WTC11 (cell line): ENCODE measurements at regions not wholly inside any gene's neighbourhood (a gene's known extent, or its start where the extent isn't known, plus 50 kb on each side); places are given as distances from the start of the nearest gene placed in this dataset.

Experiments used
- ATAC-seq: fragments of 200-7000 bp; cut with Tn5 transposase; 2 replicates; pipeline ENCODE4 v1.10.0; 2021; ENCODE audit warnings: mild to moderate bottlenecking, moderate library complexity
- CTCF ChIA-PET: fragments of 300-600 bp; sonication (Branson Sonifier 250); formaldehyde crosslinking; loops from one replicate; lab custom pipeline; 2021; ENCODE audit warnings: antibody characterized with exemption; lab: Charles Lee
- POLR2A ChIA-PET: fragments of 350-600 bp; sonication (Branson Sonifier 250); formaldehyde crosslinking; loops from one replicate; lab custom pipeline; 2021; ENCODE audit warnings: antibody characterized with exemption; lab: Charles Lee
- DNase-seq: peaks from one replicate; pipeline ENCODE4 v3.0.0; 2021; ENCODE audit warnings: low spot score
- H3K27ac Mint-ChIP-seq: 2 replicates; pipeline ENCODE4 v1.8.0; 2021; ENCODE audit warnings: mixed read lengths
- H3K27me3 Mint-ChIP-seq: 2 replicates; pipeline ENCODE4 v1.8.0; 2021; ENCODE audit warnings: low read depth, mild to moderate bottlenecking, moderate library complexity, mixed read lengths
- H3K36me3 Mint-ChIP-seq: 2 replicates; pipeline ENCODE4 v1.8.0; 2021; ENCODE audit warnings: mixed read lengths
- H3K4me1 Mint-ChIP-seq: 2 replicates; pipeline ENCODE4 v1.8.0; 2022; ENCODE audit warnings: mixed read lengths
- H3K4me3 Mint-ChIP-seq: 2 replicates; pipeline ENCODE4 v1.8.0; 2021; ENCODE audit warnings: mild to moderate bottlenecking, moderate library complexity, mixed read lengths
- H3K9me3 Mint-ChIP-seq: 2 replicates; pipeline ENCODE4 v1.8.0; 2021; ENCODE audit warnings: mixed read lengths
- AFF4 ChIP-seq: sonication (generic); formaldehyde crosslinking; IDR thresholded peaks from 2 replicates; pipeline ENCODE4 v1.8.1; 2023; ENCODE audit warnings: mild to moderate bottlenecking, missing genetic modification reagents, borderline replicate concordance
- ATF3 ChIP-seq: sonication (generic); formaldehyde crosslinking; conservative IDR thresholded peaks from 2 replicates; pipeline ENCODE4 v1.8.1; 2022; ENCODE audit warnings: mild to moderate bottlenecking, missing genetic modification reagents
- ATF6 ChIP-seq: sonication (generic); formaldehyde crosslinking; IDR thresholded peaks from 2 replicates; pipeline ENCODE4 v1.8.1; 2023; ENCODE audit warnings: mild to moderate bottlenecking, missing genetic modification reagents
- CDX4 ChIP-seq: fragments of 250-450 bp; sonication (Bioruptor Pico); IDR thresholded peaks from 2 replicates; pipeline ENCODE4 v1.9.0; 2021; ENCODE audit warnings: moderate library complexity, mild to moderate bottlenecking, inconsistent platforms, borderline replicate concordance
- CREB1 ChIP-seq: sonication (generic); formaldehyde crosslinking; IDR thresholded peaks from 2 replicates; pipeline ENCODE4 v1.8.0; 2023; ENCODE audit warnings: mild to moderate bottlenecking, missing genetic modification reagents
- ESRRA ChIP-seq: sonication (generic); formaldehyde crosslinking; IDR thresholded peaks from 2 replicates; pipeline ENCODE4 v1.8.1; 2022; ENCODE audit warnings: mild to moderate bottlenecking, missing genetic modification reagents, borderline replicate concordance
- FOXP4 ChIP-seq: sonication (generic); formaldehyde crosslinking; IDR thresholded peaks from 2 replicates; pipeline ENCODE4 v1.8.0; 2022; ENCODE audit warnings: mild to moderate bottlenecking, missing genetic modification reagents
- RELA ChIP-seq: sonication (generic); formaldehyde crosslinking; IDR thresholded peaks from 2 replicates; pipeline ENCODE4 v1.8.1; 2022; ENCODE audit warnings: missing genetic modification reagents, mild to moderate bottlenecking, borderline replicate concordance
- USF2 ChIP-seq: sonication (generic); formaldehyde crosslinking; IDR thresholded peaks from 2 replicates; pipeline ENCODE4 v1.8.1; 2023; ENCODE audit warnings: mild to moderate bottlenecking, missing genetic modification reagents, moderate library complexity
- ZNF219 ChIP-seq: sonication (generic); formaldehyde crosslinking; IDR thresholded peaks from 2 replicates; pipeline ENCODE4 v1.8.0; 2023; ENCODE audit warnings: missing genetic modification reagents, mild to moderate bottlenecking, borderline replicate concordance
- ZNF532 ChIP-seq: fragments of 250-450 bp; sonication (Bioruptor Pico); IDR thresholded peaks from 2 replicates; pipeline ENCODE4 v1.9.0; 2021; ENCODE audit warnings: mild to moderate bottlenecking, borderline replicate concordance

- POLR2A ChIA-PET = no interaction called here
- DNase-seq (no peak), ATAC-seq (no peak)
- no peak overlapping the region for H3K27ac Mint-ChIP-seq
- H3K27me3 Mint-ChIP-seq = no peaks in the 10 kb centered on the region; the same call in 1 of the 2 replicates
- peaks cover 4% of the 10 kb centered on the region for H3K4me1 Mint-ChIP-seq
- no peak overlapping the region for H3K4me3 Mint-ChIP-seq
- CTCF ChIA-PET = no interaction called here
- peaks cover 10% of the 10 kb centered on the region for H3K36me3 Mint-ChIP-seq
- peaks cover 42% of the 10 kb centered on the region for H3K9me3 Mint-ChIP-seq
- TF ChIP-seq ESRRA = no peak
Measured at GRCh38 chr13:82323101-82323500, 1559.2 kb downstream of the SLITRK1 start.

GRCh38 chr13:82305588-82305987, 1576.7 kb downstream of the SLITRK1 start:
- H3K36me3 Mint-ChIP-seq = no peaks in the 10 kb centered on the region; the same call in 1 of the 2 replicates
- peaks cover 21% of the 10 kb centered on the region for H3K9me3 Mint-ChIP-seq
- H3K4me1 Mint-ChIP-seq = no peaks in the 10 kb centered on the region
- ATAC-seq (no peak), DNase-seq (no peak)
- H3K27ac Mint-ChIP-seq = no peak overlapping the region
- POLR2A ChIA-PET = no interaction called here
- no peak for TF ChIP-seq USF2 (CRISPR knock-in tag)
- no peak for TF ChIP-seq ZNF219 (CRISPR knock-in tag)
- TF ChIP-seq ATF3 (CRISPR knock-in tag) = no peak
- no peak for TF ChIP-seq AFF4 (CRISPR knock-in tag)
- CTCF ChIA-PET = no interaction called here
- H3K27me3 Mint-ChIP-seq = no peaks in the 10 kb centered on the region
- H3K4me3 Mint-ChIP-seq = no peak overlapping the region

GRCh38 chr13:82298106-82298505, 1584.2 kb downstream of the SLITRK1 start:
- ChIA-PET POLR2A (no interaction called here), CTCF (no interaction called here)
- no peak overlapping the region for H3K4me3 Mint-ChIP-seq
- DNase-seq (no peak), ATAC-seq (no peak)
- no peaks in the 10 kb centered on the region for H3K27me3 Mint-ChIP-seq
- H3K9me3 Mint-ChIP-seq = peaks cover 22% of the 10 kb centered on the region
- no peak overlapping the region for H3K27ac Mint-ChIP-seq
- TF ChIP-seq ZNF532 (CRISPR knock-in tag) = no peak
- no peak for TF ChIP-seq AFF4 (CRISPR knock-in tag)
- no peak for TF ChIP-seq CDX4
- no peak for TF ChIP-seq RELA (CRISPR knock-in tag)
- TF ChIP-seq ATF6 (CRISPR knock-in tag) = no peak
- TF ChIP-seq FOXP4 (CRISPR knock-in tag) = no peak
- TF ChIP-seq CREB1 (CRISPR knock-in tag) = no peak
- no peaks in the 10 kb centered on the region; the same call in 1 of the 2 replicates for H3K36me3 Mint-ChIP-seq
- no peaks in the 10 kb centered on the region for H3K4me1 Mint-ChIP-seq
